Trophoblast cell (in vitro differentiated cells and primary cell): ENCODE measurements at regions not wholly inside any gene's neighbourhood (a gene's known extent, or its start where the extent isn't known, plus 50 kb on each side); places are given as distances from the start of the nearest gene placed in this dataset.

Experiments used
- DNase-seq, 2 donors: peaks; one replicate each; pipeline ENCODE4 v3.0.0-alpha.2; 2016
- H2AFZ ChIP-seq: 2 replicates; pipeline ENCODE4 v1.6.1; 2013; ENCODE audit warnings: low read length, moderate library complexity, mild to moderate bottlenecking; ENCODE audit not compliant: insufficient read depth, poor library complexity
- H2AK5ac ChIP-seq: 2 replicates; pipeline ENCODE4 v1.6.1; 2013; ENCODE audit warnings: mild to moderate bottlenecking, low read length
- H2BK120ac ChIP-seq: 2 replicates; pipeline ENCODE4 v1.6.1; 2013; ENCODE audit warnings: low read length, mild to moderate bottlenecking, moderate library complexity; ENCODE audit not compliant: insufficient read depth, poor library complexity
- H2BK12ac ChIP-seq: 2 replicates; pipeline ENCODE4 v1.6.1; 2013; ENCODE audit warnings: mild to moderate bottlenecking, low read length, moderate library complexity
- H2BK5ac ChIP-seq: 2 replicates; pipeline ENCODE4 v1.6.1; 2013; ENCODE audit warnings: low read length, low read depth, moderate library complexity, mild to moderate bottlenecking; ENCODE audit not compliant: poor library complexity
- H3K14ac ChIP-seq: 2 replicates; pipeline ENCODE4 v1.6.1; 2013; ENCODE audit warnings: mild to moderate bottlenecking, low read length
- H3K18ac ChIP-seq: 2 replicates; pipeline ENCODE4 v1.6.1; 2013; ENCODE audit warnings: mild to moderate bottlenecking, low read length
- H3K23ac ChIP-seq: 2 replicates; pipeline ENCODE4 v1.6.1; 2013; ENCODE audit warnings: low read length
- H3K27ac ChIP-seq: 2 replicates; pipeline ENCODE4 v1.5.1; 2013; ENCODE audit warnings: low read depth, mild to moderate bottlenecking, inconsistent platforms, low read length, moderate library complexity
- H3K27me3 ChIP-seq: 2 replicates; pipeline ENCODE4 v1.6.1; 2013; ENCODE audit warnings: inconsistent platforms, mild to moderate bottlenecking, low read length, moderate library complexity; ENCODE audit not compliant: insufficient read depth
- H3K36me3 ChIP-seq, 2 experiments: 1 replicate in 1 of 2; 2 replicates in 1 of 2; pipeline ENCODE4 v1.6.1; 2013; ENCODE audit warnings: low read length in 2 of 2, mild to moderate bottlenecking in 2 of 2, moderate library complexity in 1 of 2; ENCODE audit not compliant: insufficient read depth in 2 of 2, control insufficient read depth in 1 of 2
- H3K4ac ChIP-seq: 2 replicates; pipeline ENCODE4 v1.6.1; 2013; ENCODE audit warnings: low read depth, mild to moderate bottlenecking, low read length, moderate library complexity
- H3K4me1 ChIP-seq, 2 experiments: 1 replicate in 1 of 2; 2 replicates in 1 of 2; pipeline ENCODE4 v1.6.1; 2013; ENCODE audit warnings: low read length in 2 of 2, mild to moderate bottlenecking in 2 of 2, moderate library complexity in 1 of 2; ENCODE audit not compliant: insufficient read depth in 2 of 2, control insufficient read depth in 1 of 2
- H3K4me2 ChIP-seq: 2 replicates; pipeline ENCODE4 v1.6.1; 2013; ENCODE audit warnings: inconsistent platforms, mild to moderate bottlenecking, low read length, moderate library complexity
- H3K4me3 ChIP-seq: 2 replicates; pipeline ENCODE4 v1.5.1; 2013; ENCODE audit warnings: mild to moderate bottlenecking, low read depth, low read length, inconsistent platforms
- H3K79me1 ChIP-seq: one replicate; pipeline ENCODE4 v1.6.1; 2013; ENCODE audit warnings: low read length
- H3K79me2 ChIP-seq: 2 replicates; pipeline ENCODE4 v1.6.1; 2013; ENCODE audit warnings: low read length, mild to moderate bottlenecking; ENCODE audit not compliant: control insufficient read depth, insufficient read depth, poor library complexity
- H3K9ac ChIP-seq: 2 replicates; pipeline ENCODE4 v1.6.1; 2013; ENCODE audit warnings: mild to moderate bottlenecking, low read length
- H3K9me3 ChIP-seq: 2 replicates; pipeline ENCODE4 v1.6.1; 2013; ENCODE audit warnings: low read depth, mild to moderate bottlenecking, control low read depth, inconsistent platforms, low read length; ENCODE audit not compliant: insufficient read depth
- H4K12ac ChIP-seq: 2 replicates; pipeline ENCODE4 v1.6.1; 2013; ENCODE audit warnings: low read depth, mild to moderate bottlenecking, low read length, moderate library complexity
- H4K8ac ChIP-seq: 2 replicates; pipeline ENCODE4 v1.6.1; 2013; ENCODE audit warnings: low read depth, mild to moderate bottlenecking, low read length, moderate library complexity
- H4K91ac ChIP-seq: one replicate; pipeline ENCODE4 v1.6.1; 2013; ENCODE audit warnings: low read depth, mild to moderate bottlenecking, low read length, moderate library complexity
- WGBS: extraction: QIAGEN DNeasy Blood & Tissue Kit; methylation state at CpG from one replicate; pipeline ENCODE4 v1.1.7; 2013; ENCODE audit warnings: missing lambda C conversion rate; ENCODE audit not compliant: insufficient read length, insufficient coverage; ENCODE audit errors: extremely low coverage; 5-methylcytosine and 5-hydroxymethylcytosine counted together

- Histone ChIP-seq H3K79me2 (no peaks in the 10 kb centered on the region), H3K4me2 (no peak overlapping the region), H3K23ac (no peak overlapping the region), H3K14ac (no peak overlapping the region), H2BK12ac (no peak overlapping the region), H2AK5ac (no peak overlapping the region), H4K91ac (no peak overlapping the region), H3K18ac (no peak overlapping the region), H3K9ac (no peak overlapping the region), H3K4me3 (no peak overlapping the region), H3K4me1 (no peaks in the 10 kb centered on the region), H3K9me3 (no peaks in the 10 kb centered on the region), H3K27ac (no peak overlapping the region), H2BK120ac (no peak overlapping the region), H2BK5ac (no peak overlapping the region), H3K4ac (no peak overlapping the region), H2AFZ (no peak overlapping the region), H4K12ac (no peak overlapping the region), H3K27me3 (no peaks in the 10 kb centered on the region), H4K8ac (no peak overlapping the region), H3K36me3 (no peaks in the 10 kb centered on the region), H3K79me1 (no peaks in the 10 kb centered on the region)
- DNase-seq = no peak
Measured at GRCh38 chr3:166405465-166405864, 568.2 kb upstream of the BCHE start.

- Histone ChIP-seq H3K23ac (no peak overlapping the region), H3K4ac (no peak overlapping the region), H4K91ac (no peak overlapping the region), H3K36me3 (no peaks in the 10 kb centered on the region), H2BK5ac (no peak overlapping the region), H2BK120ac (no peak overlapping the region), H2BK12ac (no peak overlapping the region), H3K27ac (no peak overlapping the region), H4K12ac (no peak overlapping the region), H3K79me1 (no peaks in the 10 kb centered on the region), H3K4me2 (no peak overlapping the region), H2AFZ (no peak overlapping the region), H3K9ac (no peak overlapping the region), H3K14ac (no peak overlapping the region), H3K27me3 (no peaks in the 10 kb centered on the region), H3K4me3 (no peak overlapping the region), H3K18ac (no peak overlapping the region), H2AK5ac (no peak overlapping the region), H3K9me3 (no peaks in the 10 kb centered on the region), H3K4me1 (no peaks in the 10 kb centered on the region), H3K79me2 (no peaks in the 10 kb centered on the region), H4K8ac (no peak overlapping the region)
- no peak for DNase-seq
Measured at GRCh38 chr3:166390303-166390702, 553.1 kb upstream of the BCHE start.

DNA sequence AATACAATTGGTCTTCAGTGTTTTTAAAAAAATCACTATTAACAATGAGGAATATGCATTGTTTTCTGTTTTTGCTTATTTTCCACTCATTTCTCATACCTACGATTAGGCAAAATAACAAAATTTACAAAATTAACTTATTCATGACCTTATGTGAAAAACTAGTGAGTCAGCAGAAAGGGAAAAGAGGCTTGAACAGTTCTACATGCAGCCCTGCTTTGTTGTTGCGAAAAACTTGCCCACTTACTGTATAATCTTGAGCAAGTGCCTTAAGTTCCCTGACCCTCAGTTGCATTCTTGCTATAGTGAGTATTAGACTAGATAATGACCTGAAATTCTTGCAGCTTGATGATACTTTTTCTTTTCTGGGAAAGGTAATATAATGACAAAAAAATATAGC lies 551.1 kb upstream of the BCHE start:
- H3K4me3 ChIP-seq = no peak overlapping the region
- H2BK5ac ChIP-seq = no peak overlapping the region
- H3K36me3 ChIP-seq = no peaks in the 10 kb centered on the region
- H4K12ac ChIP-seq = no peak overlapping the region
- no peaks in the 10 kb centered on the region for H3K9me3 ChIP-seq
- no peak overlapping the region for H4K8ac ChIP-seq
- no peaks in the 10 kb centered on the region for H3K79me1 ChIP-seq
- H3K79me2 ChIP-seq = no peaks in the 10 kb centered on the region
- no peak overlapping the region for H3K27ac ChIP-seq
- no peak overlapping the region for H2BK120ac ChIP-seq
- H3K18ac ChIP-seq = no peak overlapping the region
- no peak overlapping the region for H2BK12ac ChIP-seq
- H3K4ac ChIP-seq = no peak overlapping the region
- no peaks in the 10 kb centered on the region for H3K27me3 ChIP-seq
- H3K23ac ChIP-seq = no peak overlapping the region
- no peak overlapping the region for H4K91ac ChIP-seq
- no peak for DNase-seq
- no peaks in the 10 kb centered on the region for H3K4me1 ChIP-seq
- no peak overlapping the region for H3K14ac ChIP-seq
- H2AK5ac ChIP-seq = no peak overlapping the region
- no peak overlapping the region for H3K9ac ChIP-seq
- no peak overlapping the region for H3K4me2 ChIP-seq
- WGBS = no CpG with 5 or more reads among the region's 2 CpGs
- H2AFZ ChIP-seq = no peak overlapping the region

DNA sequence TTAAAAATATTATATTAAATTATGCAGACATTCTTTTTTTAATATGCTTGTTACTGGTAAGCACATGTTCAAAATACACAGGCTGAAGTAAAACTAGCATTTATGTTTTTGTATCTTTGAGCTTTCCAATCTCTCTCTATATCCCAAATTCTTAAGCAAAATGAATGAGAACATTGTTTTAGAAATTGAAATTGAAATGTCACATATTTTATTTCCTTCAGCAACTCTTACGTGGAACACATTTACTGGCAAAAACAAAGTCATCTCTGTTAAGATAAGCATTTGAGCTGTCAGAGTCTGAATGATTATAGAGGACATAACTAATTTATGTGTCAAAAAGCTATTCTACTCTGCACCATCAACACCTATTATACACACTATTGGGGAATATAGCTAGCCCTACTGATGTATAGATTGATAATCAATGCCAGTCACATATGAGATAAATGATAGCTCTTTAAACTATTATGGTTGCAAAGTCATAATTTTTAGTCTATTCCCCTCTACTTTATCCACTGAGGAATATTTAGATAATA lies 535.4 kb upstream of the BCHE start:
- no peak overlapping the region for H4K12ac ChIP-seq
- H3K36me3 ChIP-seq = no peaks in the 10 kb centered on the region
- no peaks in the 10 kb centered on the region for H3K27me3 ChIP-seq
- H3K79me1 ChIP-seq = no peaks in the 10 kb centered on the region
- no peak overlapping the region for H2BK12ac ChIP-seq
- no peaks in the 10 kb centered on the region for H3K79me2 ChIP-seq
- no peak overlapping the region for H3K4ac ChIP-seq
- no peak overlapping the region for H3K18ac ChIP-seq
- H3K9me3 ChIP-seq = peaks cover 4% of the 10 kb centered on the region
- no peak overlapping the region for H3K27ac ChIP-seq
- H3K23ac ChIP-seq = no peak overlapping the region
- H4K91ac ChIP-seq = no peak overlapping the region
- no peak overlapping the region for H2AK5ac ChIP-seq
- H2AFZ ChIP-seq = no peak overlapping the region
- H3K4me3 ChIP-seq = no peak overlapping the region
- no peak overlapping the region for H2BK5ac ChIP-seq
- WGBS = no CpG with 5 or more reads among the region's 1 CpG
- H2BK120ac ChIP-seq = no peak overlapping the region
- no peak for DNase-seq
- no peaks in the 10 kb centered on the region for H3K4me1 ChIP-seq
- no peak overlapping the region for H3K9ac ChIP-seq
- H4K8ac ChIP-seq = no peak overlapping the region
- no peak overlapping the region for H3K4me2 ChIP-seq
- no peak overlapping the region for H3K14ac ChIP-seq
